ENCODE measurements at regions not wholly inside any gene's neighbourhood (a gene's known extent, or its start where the extent isn't known, plus 50 kb on each side); places are given as distances from the start of the nearest gene placed in this dataset.
"Not testable (repeated sequence)": the region's sequence is repeated elsewhere in the genome, so short reads cannot be mapped to it uniquely, and the experiment has no call there.

GRCh38 chr9:90070931-90071660 lies 466.3 kb downstream of the GADD45G start:
- no peaks in the 10 kb centered on the region for H3K27me3 ChIP-seq (ENCODE audit: control insufficient read depth, insufficient read depth, low read length)
- no peak overlapping the region for H3K27ac ChIP-seq (ENCODE audit: low read length)
- no peaks in the 10 kb centered on the region for H3K9me3 ChIP-seq (ENCODE audit: control insufficient read depth, insufficient read depth, low read length)
- no CpG with 5 or more reads among the region's 7 CpGs for WGBS (ENCODE audit: insufficient coverage, insufficient read length)
- H3K4me3 ChIP-seq (ENCODE audit: low read length): no peak overlapping the region
- no peaks in the 10 kb centered on the region for H3K4me1 ChIP-seq (ENCODE audit: control insufficient read depth, insufficient read depth, low read length)
- no peaks in the 10 kb centered on the region for H3K36me3 ChIP-seq (ENCODE audit: control insufficient read depth, insufficient read depth, low read length)
- DNase-seq (ENCODE audit: low read depth, low spot score): no peak

- H3K4me3 ChIP-seq (ENCODE audit: low read length): no peak overlapping the region
- DNase-seq (ENCODE audit: low read depth, low spot score): no peak
- WGBS (ENCODE audit: insufficient coverage, insufficient read length): no CpG with 5 or more reads among the region's 3 CpGs
- H3K4me1 ChIP-seq (ENCODE audit: control insufficient read depth, insufficient read depth, low read length): no peaks in the 10 kb centered on the region
- no peak overlapping the region for H3K27ac ChIP-seq (ENCODE audit: low read length)
- H3K9me3 ChIP-seq (ENCODE audit: control insufficient read depth, insufficient read depth, low read length): no peaks in the 10 kb centered on the region
- H3K27me3 ChIP-seq (ENCODE audit: control insufficient read depth, insufficient read depth, low read length): no peaks in the 10 kb centered on the region
- no peaks in the 10 kb centered on the region for H3K36me3 ChIP-seq (ENCODE audit: control insufficient read depth, insufficient read depth, low read length)
Measured at GRCh38 chr9:90073186-90073945, 468.6 kb downstream of the GADD45G start.

- Histone ChIP-seq H3K36me3 (ENCODE audit: control insufficient read depth, insufficient read depth, low read length) (no peaks in the 10 kb centered on the region), H3K27ac (ENCODE audit: low read length) (no peak overlapping the region), H3K4me3 (ENCODE audit: low read length) (no peak overlapping the region), H3K4me1 (ENCODE audit: control insufficient read depth, insufficient read depth, low read length) (no peaks in the 10 kb centered on the region), H3K27me3 (ENCODE audit: control insufficient read depth, insufficient read depth, low read length) (no peaks in the 10 kb centered on the region), H3K9me3 (ENCODE audit: control insufficient read depth, insufficient read depth, low read length) (no peaks in the 10 kb centered on the region)
- WGBS (ENCODE audit: insufficient coverage, insufficient read length): no CpG with 5 or more reads among the region's 6 CpGs
- no peak for DNase-seq (ENCODE audit: low read depth, low spot score)
Measured at GRCh38 chr9:90074316-90074962, 469.6 kb downstream of the GADD45G start.

GRCh38 chr9:90077598-90077997 lies 472.8 kb downstream of the GADD45G start:
- H3K27ac ChIP-seq (ENCODE audit: low read length); H3K9me3 ChIP-seq (ENCODE audit: control insufficient read depth, insufficient read depth, low read length); DNase-seq (ENCODE audit: low read depth, low spot score); H3K4me1 ChIP-seq (ENCODE audit: control insufficient read depth, insufficient read depth, low read length); H3K27me3 ChIP-seq (ENCODE audit: control insufficient read depth, insufficient read depth, low read length); H3K36me3 ChIP-seq (ENCODE audit: control insufficient read depth, insufficient read depth, low read length); H3K4me3 ChIP-seq (ENCODE audit: low read length): not testable (repeated sequence)
- no CpG with 5 or more reads among the region's 3 CpGs for WGBS (ENCODE audit: insufficient coverage, insufficient read length)

DNA sequence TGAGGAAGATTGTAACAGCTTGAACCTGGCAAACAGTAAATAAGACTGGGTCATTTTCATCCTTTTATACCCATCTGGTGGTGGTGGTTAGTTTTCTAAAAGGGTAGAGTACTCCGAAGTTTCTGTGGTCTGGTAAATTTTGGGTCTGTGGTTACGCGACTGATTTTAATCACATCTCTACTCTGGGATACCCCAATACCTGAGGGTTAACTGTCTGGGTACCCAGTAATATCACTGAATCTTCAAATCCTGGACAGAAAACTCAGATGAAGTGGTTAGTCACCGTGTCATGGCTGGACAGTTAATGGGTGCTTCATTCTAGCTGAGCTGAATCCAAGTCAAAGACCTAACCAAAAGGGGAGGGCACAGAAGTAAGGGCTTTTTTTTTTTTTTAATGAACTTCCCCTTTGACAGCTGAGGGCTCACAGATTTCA lies 474.2 kb downstream of the GADD45G start:
- no peaks in the 10 kb centered on the region for H3K27me3 ChIP-seq (ENCODE audit: control insufficient read depth, insufficient read depth, low read length)
- no CpG with 5 or more reads among the region's 4 CpGs for WGBS (ENCODE audit: insufficient coverage, insufficient read length)
- no peaks in the 10 kb centered on the region for H3K9me3 ChIP-seq (ENCODE audit: control insufficient read depth, insufficient read depth, low read length)
- H3K27ac ChIP-seq (ENCODE audit: low read length): no peak overlapping the region
- no peak for DNase-seq (ENCODE audit: low read depth, low spot score)
- no peak overlapping the region for H3K4me3 ChIP-seq (ENCODE audit: low read length)
- no peaks in the 10 kb centered on the region for H3K4me1 ChIP-seq (ENCODE audit: control insufficient read depth, insufficient read depth, low read length)
- no peaks in the 10 kb centered on the region for H3K36me3 ChIP-seq (ENCODE audit: control insufficient read depth, insufficient read depth, low read length)

GRCh38 chr9:90085633-90086032 lies 480.8 kb downstream of the GADD45G start:
- Histone ChIP-seq H3K9me3 (ENCODE audit: control insufficient read depth, insufficient read depth, low read length) (no peaks in the 10 kb centered on the region), H3K4me3 (ENCODE audit: low read length) (no peak overlapping the region), H3K36me3 (ENCODE audit: control insufficient read depth, insufficient read depth, low read length) (no peaks in the 10 kb centered on the region), H3K4me1 (ENCODE audit: control insufficient read depth, insufficient read depth, low read length) (peaks cover 4% of the 10 kb centered on the region; the same call in 1 of the 2 replicates), H3K27me3 (ENCODE audit: control insufficient read depth, insufficient read depth, low read length) (no peaks in the 10 kb centered on the region), H3K27ac (ENCODE audit: low read length) (no peak overlapping the region)
- WGBS (ENCODE audit: insufficient coverage, insufficient read length): no CpG with 5 or more reads among the region's 4 CpGs
- DNase-seq (ENCODE audit: low read depth, low spot score): no peak

DNA sequence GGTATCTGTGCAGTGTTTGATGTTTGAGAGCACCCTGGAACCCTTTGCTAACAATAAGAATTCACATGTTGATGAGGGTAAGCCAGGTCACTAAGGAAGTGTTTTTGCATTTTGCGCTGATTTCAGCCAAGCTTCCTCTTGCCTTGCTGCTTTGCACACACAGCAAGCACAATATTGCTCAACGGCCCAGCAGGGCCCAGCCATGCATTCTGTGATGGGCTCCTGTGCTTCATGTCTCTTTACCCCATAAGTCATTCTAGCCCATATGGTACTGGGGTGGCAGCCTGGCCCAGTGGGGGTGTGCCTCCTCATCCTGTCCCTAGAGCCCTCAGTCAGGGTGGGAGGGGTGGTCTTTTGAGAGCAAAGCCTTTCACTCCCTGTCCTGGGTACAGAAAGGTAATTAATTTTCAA lies 481.3 kb downstream of the GADD45G start:
- no peak overlapping the region for H3K27ac ChIP-seq (ENCODE audit: low read length)

DNA sequence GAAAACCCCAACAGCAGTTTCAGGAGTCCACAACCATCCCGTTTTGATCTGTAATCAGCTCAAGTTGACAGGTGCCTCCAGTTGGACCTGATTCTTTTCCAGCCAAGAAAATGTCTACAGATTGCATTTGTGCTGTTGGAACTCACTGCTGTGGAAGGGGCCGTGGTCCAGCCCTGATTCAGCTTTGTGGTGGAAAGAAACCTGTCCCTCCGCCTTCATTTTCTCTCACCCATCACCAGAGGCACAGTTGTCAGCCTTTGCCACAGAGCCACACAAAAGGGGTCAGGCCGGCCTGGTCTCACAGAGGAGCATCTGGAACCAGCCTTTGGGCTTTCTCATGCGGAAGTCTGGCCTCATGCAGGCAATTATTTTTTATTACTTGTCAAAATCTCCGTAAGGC lies 483.6 kb downstream of the GADD45G start:
- WGBS (ENCODE audit: insufficient coverage, insufficient read length): no CpG with 5 or more reads among the region's 6 CpGs

More for the DNA sequence above, 481.3 kb downstream of the GADD45G start:
- Histone ChIP-seq H3K4me3 (ENCODE audit: low read length) (no peak overlapping the region), H3K4me1 (ENCODE audit: control insufficient read depth, insufficient read depth, low read length) (peaks cover 4% of the 10 kb centered on the region; the same call in 1 of the 2 replicates), H3K27me3 (ENCODE audit: control insufficient read depth, insufficient read depth, low read length) (no peaks in the 10 kb centered on the region), H3K36me3 (ENCODE audit: control insufficient read depth, insufficient read depth, low read length) (no peaks in the 10 kb centered on the region), H3K9me3 (ENCODE audit: control insufficient read depth, insufficient read depth, low read length) (no peaks in the 10 kb centered on the region)
- no CpG with 5 or more reads among the region's 2 CpGs for WGBS (ENCODE audit: insufficient coverage, insufficient read length)
- no peak for DNase-seq (ENCODE audit: low read depth, low spot score)

GRCh38 chr9:90088856-90089255 lies 484.0 kb downstream of the GADD45G start:
- no peak for DNase-seq (ENCODE audit: low read depth, low spot score)
- H3K4me3 ChIP-seq (ENCODE audit: low read length): no peak overlapping the region
- no peaks in the 10 kb centered on the region for H3K36me3 ChIP-seq (ENCODE audit: control insufficient read depth, insufficient read depth, low read length)
- H3K9me3 ChIP-seq (ENCODE audit: control insufficient read depth, insufficient read depth, low read length): no peaks in the 10 kb centered on the region
- H3K27me3 ChIP-seq (ENCODE audit: control insufficient read depth, insufficient read depth, low read length): no peaks in the 10 kb centered on the region
- peaks cover 4% of the 10 kb centered on the region; the same call in 1 of the 2 replicates for H3K4me1 ChIP-seq (ENCODE audit: control insufficient read depth, insufficient read depth, low read length)
- WGBS (ENCODE audit: insufficient coverage, insufficient read length): no CpG with 5 or more reads among the region's 4 CpGs
- H3K27ac ChIP-seq (ENCODE audit: low read length): no peak overlapping the region

More for the DNA sequence above, 483.6 kb downstream of the GADD45G start:
- no peaks in the 10 kb centered on the region for H3K9me3 ChIP-seq (ENCODE audit: control insufficient read depth, insufficient read depth, low read length)
- no peak for DNase-seq (ENCODE audit: low read depth, low spot score)
- H3K36me3 ChIP-seq (ENCODE audit: control insufficient read depth, insufficient read depth, low read length): no peaks in the 10 kb centered on the region
- no peak overlapping the region for H3K4me3 ChIP-seq (ENCODE audit: low read length)
- no peaks in the 10 kb centered on the region for H3K27me3 ChIP-seq (ENCODE audit: control insufficient read depth, insufficient read depth, low read length)
- H3K27ac ChIP-seq (ENCODE audit: low read length): no peak overlapping the region
- peaks cover 4% of the 10 kb centered on the region; the same call in 1 of the 2 replicates for H3K4me1 ChIP-seq (ENCODE audit: control insufficient read depth, insufficient read depth, low read length)

- WGBS (ENCODE audit: insufficient coverage, insufficient read length): no CpG with 5 or more reads among the region's 4 CpGs
- Histone ChIP-seq H3K27me3 (ENCODE audit: control insufficient read depth, insufficient read depth, low read length) (no peaks in the 10 kb centered on the region), H3K4me3 (ENCODE audit: low read length) (no peak overlapping the region), H3K4me1 (ENCODE audit: control insufficient read depth, insufficient read depth, low read length) (peaks cover 2% of the 10 kb centered on the region; the same call in 1 of the 2 replicates), H3K9me3 (ENCODE audit: control insufficient read depth, insufficient read depth, low read length) (no peaks in the 10 kb centered on the region), H3K27ac (ENCODE audit: low read length) (no peak overlapping the region), H3K36me3 (ENCODE audit: control insufficient read depth, insufficient read depth, low read length) (no peaks in the 10 kb centered on the region)
- no peak for DNase-seq (ENCODE audit: low read depth, low spot score)
Measured at GRCh38 chr9:90090997-90091396, 486.2 kb downstream of the GADD45G start.
